ENCODE measurements at regions not wholly inside any gene's neighbourhood (a gene's known extent, or its start where the extent isn't known, plus 50 kb on each side); places are given as distances from the start of the nearest gene placed in this dataset.
A peak's percentile ranks its signal among the peaks of the same experiment; 100 is the strongest.

- RAD21 ChIA-PET (ENCODE audit: unreplicated experiment): no interaction called here
- H4K20me1 ChIP-seq (ENCODE audit: control insufficient read depth, insufficient read depth): no peaks in the 10 kb centered on the region
These were observed 147.9 kb upstream of the CBLN2 start for GRCh38 chr18:72692086-72692485.

More at GRCh38 chr18:72692086-72692485, 147.9 kb upstream of the CBLN2 start:
- no peak for DNase-seq (ENCODE audit: low read depth, low spot score)
- POLR2A ChIA-PET: no interaction called here
- 51% methylated on average over 10 of the region's 16 CpGs for WGBS (ENCODE audit: insufficient coverage, insufficient replicate concordance, low lambda C conversion rate, missing lambda C conversion rate)
- H3K4me1 ChIP-seq (ENCODE audit: control insufficient read depth, insufficient read depth, low read length): no peaks in the 10 kb centered on the region
- no peak overlapping the region for H3K27ac ChIP-seq (ENCODE audit: control insufficient read depth, insufficient read depth)
- no peaks in the 10 kb centered on the region for H3K36me3 ChIP-seq (ENCODE audit: control insufficient read depth in 2 of 2, insufficient read depth in 2 of 2, low read length in 1 of 2)
- peak overlapping the region; percentile 39; the same call in 1 of the 2 replicates for H2AFZ ChIP-seq (ENCODE audit: control insufficient read depth, low read depth, low read length)
- in situ Hi-C loops (cut with MboI) (no loop called here), intact Hi-C loops (cut with micrococcal nuclease; ENCODE audit: unreplicated experiment) (no loop called here)
- no peak overlapping the region for H3K9ac ChIP-seq (ENCODE audit: control insufficient read depth, insufficient read depth, low read length)
- H3K79me2 ChIP-seq (ENCODE audit: control insufficient read depth, insufficient read depth, low read length): no peaks in the 10 kb centered on the region
- peak overlapping the region; percentile 10; the same call in 1 of the 2 replicates for H3K4me2 ChIP-seq (ENCODE audit: control insufficient read depth, insufficient read depth)
- FAIRE-seq: no peak
- no peak overlapping the region for H3K4me3 ChIP-seq
- TF ChIP-seq SPI1 (IDR thresholded peaks at IDR 0.05; ENCODE audit: borderline replicate concordance, insufficient read depth, low read depth, low read length) (no peak), ZNF24 (IDR thresholded peaks at IDR 0.05) (no peak), SMARCA5 (IDR thresholded peaks at IDR 0.05) (no peak), BCLAF1 (IDR thresholded peaks at IDR 0.05) (no peak), SRF (IDR thresholded peaks at IDR 0.05; ENCODE audit: low read depth in 2 of 2, low read length in 2 of 2) (no peak), ESRRA (IDR thresholded peaks at IDR 0.05; ENCODE audit: low read length) (no peak), CHD1 (IDR thresholded peaks at IDR 0.05; ENCODE audit: low read depth, low read length) (no peak), ZBED1 (IDR thresholded peaks at IDR 0.05; ENCODE audit: borderline replicate concordance) (no peak)
- no peaks in the 10 kb centered on the region; the same call in 2 of the 3 replicates for H3K9me3 ChIP-seq (replicated peaks; ENCODE audit: control insufficient read depth, insufficient read depth, low read length)
- no TSS peak for BruUV-seq (replicated peaks)
- CTCF ChIA-PET: no interaction called here
- SMC1A ChIA-PET (ENCODE audit: uncharacterized antibody, unreplicated experiment): interaction anchor here (2.3 kb wide), 1 partner anchor 9 kb away, joined by 6 read pairs; no protein-coding TSS in a partner anchor
- no peak for ATAC-seq
- H3K27me3 ChIP-seq (replicated peaks in 1 of 2; ENCODE audit: control insufficient read depth in 2 of 2, insufficient read depth in 2 of 2, low read length in 1 of 2): no peaks in the 10 kb centered on the region
